ENCODE measurements at regions not wholly inside any gene's neighbourhood (a gene's known extent, or its start where the extent isn't known, plus 50 kb on each side); places are given as distances from the start of the nearest gene placed in this dataset.

DNA sequence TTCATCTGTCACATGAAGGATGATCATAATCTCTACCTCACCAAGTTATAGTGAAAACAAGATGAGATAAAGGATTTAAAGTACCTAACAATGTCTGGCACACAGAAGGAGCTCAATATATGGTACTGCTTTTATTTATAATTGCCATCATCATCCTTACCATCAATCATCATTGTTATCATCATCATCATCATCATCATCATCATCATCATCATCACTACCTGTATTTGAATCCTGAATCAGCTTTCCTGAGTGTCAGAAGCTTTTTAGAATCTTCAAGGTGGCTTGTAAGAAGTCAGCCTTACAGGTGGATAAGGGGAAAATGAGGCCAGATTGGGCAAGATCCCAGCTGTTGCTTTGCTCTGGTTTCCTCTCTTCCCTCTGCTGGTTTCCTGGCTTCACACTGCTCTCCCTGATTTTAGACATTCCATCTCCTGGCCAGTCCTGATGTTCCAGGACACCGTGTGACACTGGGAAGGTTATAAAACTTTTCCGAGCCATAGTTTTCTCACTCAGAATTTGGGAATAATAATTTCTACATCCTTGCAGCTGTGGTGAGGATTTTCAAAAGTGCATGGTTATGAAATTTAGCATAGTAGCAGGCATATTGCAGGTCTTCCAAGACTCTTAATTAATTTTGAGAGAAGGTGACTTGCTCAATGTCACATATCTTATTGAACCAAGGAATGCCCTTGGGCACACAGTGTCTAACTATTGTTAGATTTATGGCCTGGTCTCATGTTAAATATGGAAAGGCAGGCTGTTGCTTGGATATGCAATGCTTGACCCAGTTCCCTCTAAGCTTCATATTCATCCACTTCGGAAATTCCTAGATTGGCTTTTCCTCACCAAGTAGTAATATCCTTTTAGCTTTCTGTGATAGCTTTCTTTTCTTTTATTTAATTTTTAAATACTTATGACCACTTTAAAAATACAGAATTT, 160.7 kb downstream of the TMEM38B start:
- no peak overlapping the region for H3K27ac Mint-ChIP-seq
- DNase-seq, result no peak
- Histone ChIP-seq H4K5ac (ENCODE audit: insufficient read length, low read depth, low read length) (no peak overlapping the region), H2AFZ (ENCODE audit: low read length) (no peak overlapping the region), H3K4me1 (ENCODE audit: insufficient read depth, low read length) (no peaks in the 10 kb centered on the region; the same call in 1 of the 2 replicates), H3K23me2 (ENCODE audit: insufficient read length, low read depth, low read length, poor library complexity, severe bottlenecking) (no peaks in the 10 kb centered on the region), H3K9me3 (ENCODE audit: control insufficient read depth, low read depth, low read length) (no peaks in the 10 kb centered on the region), H2BK12ac (ENCODE audit: insufficient read length, low read depth, low read length) (no peak overlapping the region), H4K8ac (replicated peaks; ENCODE audit: insufficient read length, low read depth, low read length) (no peak overlapping the region), H2BK20ac (ENCODE audit: low read depth, low read length, poor library complexity, severe bottlenecking) (no peak overlapping the region), H3K4me2 (ENCODE audit: insufficient read depth, insufficient read length, low read length) (no peak overlapping the region), H3K14ac (ENCODE audit: insufficient read depth, low read length) (no peak overlapping the region), H3K79me1 (ENCODE audit: insufficient read depth, low read depth, low read length, poor library complexity, severe bottlenecking) (no peaks in the 10 kb centered on the region), H2AK5ac (ENCODE audit: insufficient read length, low read length) (no peak overlapping the region), H4K91ac (ENCODE audit: insufficient read length, low read depth, low read length) (no peak overlapping the region), H3K18ac (ENCODE audit: insufficient read length, low read depth, low read length) (no peak overlapping the region), H2BK5ac (ENCODE audit: insufficient read length, low read length) (no peak overlapping the region), H3K27ac (ENCODE audit: insufficient read length, low read depth, low read length) (no peak overlapping the region), H3T11ph (ENCODE audit: low read length) (no peak overlapping the region), H3K27me3 (ENCODE audit: insufficient read depth, low read length) (no peaks in the 10 kb centered on the region), H3K9ac (ENCODE audit: extremely low read depth, insufficient read length, low read length) (no peak overlapping the region), H3K79me2 (ENCODE audit: insufficient read depth, low read length) (no peaks in the 10 kb centered on the region), H4K20me1 (ENCODE audit: control insufficient read depth, insufficient read depth, insufficient read length) (no peaks in the 10 kb centered on the region), H3K56ac (ENCODE audit: insufficient read length, low read depth, low read length) (no peak overlapping the region), H2BK15ac (ENCODE audit: low read depth, low read length) (no peak overlapping the region), H2BK120ac (ENCODE audit: low read depth, low read length, poor library complexity, severe bottlenecking) (no peak overlapping the region), H3K4ac (ENCODE audit: low read depth, low read length) (no peak overlapping the region), H3K23ac (ENCODE audit: insufficient read length, low read depth, low read length) (no peak overlapping the region)
- WGBS (ENCODE audit: extremely low coverage, insufficient read length, low lambda C conversion rate), result no CpG with 5 or more reads among the region's 3 CpGs
- no peaks in the 10 kb centered on the region for H3K9me3 Mint-ChIP-seq
- TF ChIP-seq, protein P1, sequence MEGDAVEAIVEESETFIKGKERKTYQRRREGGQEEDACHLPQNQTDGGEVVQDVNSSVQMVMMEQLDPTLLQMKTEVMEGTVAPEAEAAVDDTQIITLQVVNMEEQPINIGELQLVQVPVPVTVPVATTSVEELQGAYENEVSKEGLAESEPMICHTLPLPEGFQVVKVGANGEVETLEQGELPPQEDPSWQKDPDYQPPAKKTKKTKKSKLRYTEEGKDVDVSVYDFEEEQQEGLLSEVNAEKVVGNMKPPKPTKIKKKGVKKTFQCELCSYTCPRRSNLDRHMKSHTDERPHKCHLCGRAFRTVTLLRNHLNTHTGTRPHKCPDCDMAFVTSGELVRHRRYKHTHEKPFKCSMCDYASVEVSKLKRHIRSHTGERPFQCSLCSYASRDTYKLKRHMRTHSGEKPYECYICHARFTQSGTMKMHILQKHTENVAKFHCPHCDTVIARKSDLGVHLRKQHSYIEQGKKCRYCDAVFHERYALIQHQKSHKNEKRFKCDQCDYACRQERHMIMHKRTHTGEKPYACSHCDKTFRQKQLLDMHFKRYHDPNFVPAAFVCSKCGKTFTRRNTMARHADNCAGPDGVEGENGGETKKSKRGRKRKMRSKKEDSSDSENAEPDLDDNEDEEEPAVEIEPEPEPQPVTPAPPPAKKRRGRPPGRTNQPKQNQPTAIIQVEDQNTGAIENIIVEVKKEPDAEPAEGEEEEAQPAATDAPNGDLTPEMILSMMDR (conservative IDR thresholded peaks at IDR 0.05), result no peak
- no peaks in the 10 kb centered on the region; a peak in 1 of 4 replicates for H3K4me1 Mint-ChIP-seq
- H3K4me3 Mint-ChIP-seq, result no peak overlapping the region
- no peaks in the 10 kb centered on the region for H3K27me3 Mint-ChIP-seq (ENCODE audit: low read depth)
- no peaks in the 10 kb centered on the region; a peak in 1 of 7 replicates for H3K36me3 Mint-ChIP-seq (ENCODE audit: insufficient read depth in 1 of 3, low read depth in 3 of 3)

Data from H9 (cell line).